HCT116 (cell line): ENCODE measurements at regions not wholly inside any gene's neighbourhood (a gene's known extent, or its start where the extent isn't known, plus 50 kb on each side); places are given as distances from the start of the nearest gene placed in this dataset.

ENCODE experiments used
- ATAC-seq: fragments of 200-7000 bp; cut with Tn5 transposase; 2 replicates; pipeline ENCODE4 v1.9.1; 2020; ENCODE audit warnings: mild to moderate bottlenecking, moderate library complexity
- BruUV-seq: library from RNA; stranded (reverse); fragments of 400-500 nt; replicated peaks from 2 replicates; lab custom pipeline; 2021; lab: Mats Ljungman, UMichigan
- CTCF ChIA-PET: fragments of 300-600 bp; sonication (Branson Sonifier 250); formaldehyde crosslinking; loops from one replicate; lab custom pipeline; 2021; ENCODE audit warnings: antibody characterized with exemption; lab: Charles Lee
- POLR2A ChIA-PET: fragments of 300-600, 350-600 bp; sonication (Branson Sonifier 250); formaldehyde crosslinking; loops from one replicate; lab custom pipeline; 2021; ENCODE audit warnings: antibody characterized with exemption; lab: Charles Lee
- RAD21 ChIA-PET, 2 experiments: fragments of 300-600 bp; sonication (Branson Sonifier 250); formaldehyde crosslinking; loops; one replicate each; lab custom pipeline; 2023; ENCODE audit warnings: low total read pairs in 2 of 2; ENCODE audit not compliant: uncharacterized antibody in 2 of 2, unreplicated experiment in 2 of 2, low non-redundant PET in 1 of 2; lab: Charles Lee
- DNase-seq: peaks from one replicate; pipeline ENCODE4 v3.0.0-alpha.2; 2010; ENCODE audit warnings: low read depth, low spot score
- H2AFZ ChIP-seq: fragments of 200-600 bp; shearing (Covaris generic), sonication (generic); 2 replicates; pipeline ENCODE4 v1.6.1; 2017; ENCODE audit warnings: low read depth, mixed run types, mixed read lengths, antibody characterized with exemption, low read length; ENCODE audit not compliant: poor library complexity, severe bottlenecking
- H3K27ac ChIP-seq: 2 replicates; pipeline ENCODE4 v1.5.1; 2012; ENCODE audit warnings: low read depth, low read length
- H3K27me3 ChIP-seq: fragments of 200-600 bp; sonication (generic); 2 replicates; pipeline ENCODE4 v1.6.1; 2016; ENCODE audit warnings: mixed run types, low read length, mixed read lengths; ENCODE audit not compliant: insufficient read depth
- H3K36me3 ChIP-seq, 2 experiments: fragments of 200-500 bp in 1 of 2; fragments of 200-600 bp in 1 of 2; sonication (Bioruptor generic) in 1 of 2; sonication (generic) in 1 of 2; 2 replicates each; pipeline versions ENCODE4 v1.5.1 to v1.6.1; 2014 to 2016; ENCODE audit warnings: low read length in 2 of 2, inconsistent platforms in 1 of 2, mixed read lengths in 1 of 2, mixed run types in 1 of 2; ENCODE audit not compliant: insufficient read depth in 2 of 2, control insufficient read depth in 1 of 2
- H3K4me1 ChIP-seq, 2 experiments: fragments of 200-600 bp in 1 of 2; sonication (generic) in 1 of 2; 2 replicates each; pipeline versions ENCODE4 v1.5.1 to v1.6.1; 2012 to 2017; ENCODE audit warnings: low read length in 2 of 2, inconsistent platforms in 1 of 2, mild to moderate bottlenecking in 1 of 2, mixed read lengths in 1 of 2, mixed run types in 1 of 2, moderate library complexity in 1 of 2; ENCODE audit not compliant: insufficient read depth in 2 of 2, control insufficient read depth in 1 of 2
- H3K4me2 ChIP-seq: fragments of 200-600 bp; sonication (generic); 2 replicates; pipeline ENCODE4 v1.6.1; 2017; ENCODE audit warnings: mixed run types, low read length, mixed read lengths
- H3K4me3 ChIP-seq, 2 experiments: fragments of 200-600 bp in 1 of 2; sonication (generic) in 1 of 2; replicated peaks in 1 of 2; 2 replicates each; pipeline ENCODE4 v1.5.1; 2011 to 2016; ENCODE audit warnings: low read length in 2 of 2, control low read depth in 1 of 2, low read depth in 1 of 2, mild to moderate bottlenecking in 1 of 2, mixed read lengths in 1 of 2, mixed run types in 1 of 2
- H3K79me2 ChIP-seq: fragments of 200-600 bp; sonication (generic); 2 replicates; pipeline ENCODE4 v1.6.1; 2017; ENCODE audit warnings: mild to moderate bottlenecking, mixed run types, low read length, moderate library complexity, mixed read lengths; ENCODE audit not compliant: insufficient read depth
- H3K9ac ChIP-seq: fragments of 200-600 bp; sonication (generic); 2 replicates; pipeline ENCODE4 v1.6.1; 2016; ENCODE audit warnings: low read length, mixed read lengths
- H3K9me2 ChIP-seq: fragments of 200-600 bp; sonication (generic), shearing (Covaris generic); 2 replicates; pipeline ENCODE4 v1.6.1; 2017; ENCODE audit warnings: mixed run types, mild to moderate bottlenecking, moderate library complexity; ENCODE audit not compliant: insufficient read depth
- H3K9me3 ChIP-seq, 2 experiments: fragments of 200-500 bp in 1 of 2; fragments of 200-600 bp in 1 of 2; sonication (Bioruptor generic) in 1 of 2; sonication (generic) in 1 of 2; 2 replicates each; pipeline ENCODE4 v1.6.1; 2014 to 2017; ENCODE audit warnings: low read length in 2 of 2, mixed read lengths in 2 of 2, inconsistent platforms in 1 of 2, low read depth in 1 of 2, mild to moderate bottlenecking in 1 of 2, mixed run types in 1 of 2, moderate library complexity in 1 of 2; ENCODE audit not compliant: control insufficient read depth in 1 of 2, insufficient read depth in 1 of 2
- H4K20me1 ChIP-seq: fragments of 200-600 bp; sonication (generic), shearing (Covaris generic); 2 replicates; pipeline ENCODE4 v1.6.1; 2017; ENCODE audit warnings: mixed run types, mild to moderate bottlenecking, moderate library complexity; ENCODE audit not compliant: insufficient read depth
- CEBPB ChIP-seq: IDR thresholded peaks from 2 replicates; pipeline ENCODE4 v1.6.1; 2012; ENCODE audit warnings: low read depth
- EGR1 ChIP-seq: IDR thresholded peaks from 2 replicates; pipeline ENCODE4 v1.6.1; 2012; ENCODE audit warnings: low read depth
- EZH2 ChIP-seq: fragments of 200-600 bp; sonication (generic); IDR thresholded peaks from 2 replicates; pipeline ENCODE4 v1.6.1; 2017; ENCODE audit warnings: antibody characterized with exemption, mixed run types
- EZH2phosphoT487 ChIP-seq: fragments of 200-600 bp; IDR thresholded peaks from 2 replicates; pipeline ENCODE4 v1.6.1; 2018; ENCODE audit warnings: antibody characterized with exemption, borderline replicate concordance
- FOSL1 ChIP-seq: IDR thresholded peaks from 2 replicates; pipeline ENCODE4 v1.6.1; 2012; ENCODE audit warnings: low read depth
- POLR2A ChIP-seq: IDR thresholded peaks from 2 replicates; pipeline ENCODE4 v1.7.0; 2011; ENCODE audit warnings: borderline replicate concordance; ENCODE audit not compliant: insufficient read depth, insufficient read length; ENCODE audit errors: extremely low read depth
- POLR2AphosphoS5 ChIP-seq: IDR thresholded peaks from 2 replicates; pipeline ENCODE4 v1.6.1; 2011; ENCODE audit warnings: mild to moderate bottlenecking, low read depth, low read length, moderate library complexity
- RAD21 ChIP-seq: IDR thresholded peaks from 2 replicates; pipeline ENCODE4 v1.6.1; 2012; ENCODE audit warnings: low read depth, mild to moderate bottlenecking
- SIN3A ChIP-seq: IDR thresholded peaks from 2 replicates; pipeline ENCODE4 v1.6.1; 2012; ENCODE audit warnings: low read depth
- SP1 ChIP-seq: IDR thresholded peaks from 2 replicates; pipeline ENCODE4 v1.6.1; 2012; ENCODE audit warnings: low read depth
- SRF ChIP-seq: IDR thresholded peaks from 2 replicates; pipeline ENCODE4 v1.6.1; 2012; ENCODE audit warnings: low read depth
- TCF7L2 ChIP-seq: IDR thresholded peaks from 2 replicates; pipeline ENCODE4 v1.7.0; 2011; ENCODE audit warnings: borderline replicate concordance, inconsistent platforms; ENCODE audit not compliant: insufficient read depth, insufficient read length; ENCODE audit errors: extremely low read depth
- ZFX ChIP-seq: fragments of 450-650 bp; IDR thresholded peaks from 2 replicates; pipeline ENCODE4 v1.6.1; 2017
- intact Hi-C: fragments of 100-400 bp; cut with micrococcal nuclease; formaldehyde crosslinking; loops from 2 replicates; pipeline ENCODE4 v1.10.0; 2022
- TF ChIP-seq, protein P1 (sequence below), 3 experiments: fragments of 200-600 bp in 1 of 3; sonication (generic) in 1 of 3; IDR thresholded peaks in 2 of 3; conservative IDR thresholded peaks in 1 of 3; 2 replicates each; pipeline ENCODE4 v1.5.1; 2012 to 2017; ENCODE audit warnings: low read depth in 2 of 3, low read length in 2 of 3, antibody characterized with exemption in 1 of 3, borderline replicate concordance in 1 of 3, control low read depth in 1 of 3, mild to moderate bottlenecking in 1 of 3, mixed read lengths in 1 of 3, mixed run types in 1 of 3, moderate library complexity in 1 of 3; ENCODE audit not compliant: insufficient read depth in 1 of 3
- TF ChIP-seq, protein P2 (sequence below): IDR thresholded peaks from 2 replicates; pipeline ENCODE4 v1.6.1; 2012
- TF ChIP-seq, protein P3 (sequence below): IDR thresholded peaks from 2 replicates; pipeline ENCODE4 v1.6.1; 2012
- TF ChIP-seq, protein P4 (sequence below): IDR thresholded peaks from 2 replicates; pipeline ENCODE4 v1.6.1; 2011; ENCODE audit warnings: mild to moderate bottlenecking, low read length, moderate library complexity; ENCODE audit not compliant: insufficient replicate concordance; ENCODE audit errors: extremely low read depth

DNA sequence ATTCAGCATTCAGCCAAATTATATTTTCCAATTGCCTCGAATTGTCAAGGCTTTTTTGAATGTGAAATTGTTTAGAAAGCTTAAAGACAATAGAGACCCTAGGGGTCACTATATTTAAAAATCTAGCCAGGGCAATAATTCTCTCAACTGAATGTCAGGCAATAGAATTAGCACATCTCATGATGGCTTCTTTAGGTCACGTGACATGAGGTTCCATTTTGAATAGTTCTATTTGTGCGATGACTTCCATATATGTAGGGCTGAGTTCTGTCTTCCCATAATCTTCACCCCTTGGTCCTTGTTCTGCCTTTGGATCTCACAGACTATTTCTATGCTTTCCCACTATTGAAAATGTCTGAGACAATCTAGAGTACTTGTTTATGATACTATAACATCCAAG, 527.7 kb upstream of the KIRREL3 start (continued):
- TF ChIP-seq, protein P1, sequence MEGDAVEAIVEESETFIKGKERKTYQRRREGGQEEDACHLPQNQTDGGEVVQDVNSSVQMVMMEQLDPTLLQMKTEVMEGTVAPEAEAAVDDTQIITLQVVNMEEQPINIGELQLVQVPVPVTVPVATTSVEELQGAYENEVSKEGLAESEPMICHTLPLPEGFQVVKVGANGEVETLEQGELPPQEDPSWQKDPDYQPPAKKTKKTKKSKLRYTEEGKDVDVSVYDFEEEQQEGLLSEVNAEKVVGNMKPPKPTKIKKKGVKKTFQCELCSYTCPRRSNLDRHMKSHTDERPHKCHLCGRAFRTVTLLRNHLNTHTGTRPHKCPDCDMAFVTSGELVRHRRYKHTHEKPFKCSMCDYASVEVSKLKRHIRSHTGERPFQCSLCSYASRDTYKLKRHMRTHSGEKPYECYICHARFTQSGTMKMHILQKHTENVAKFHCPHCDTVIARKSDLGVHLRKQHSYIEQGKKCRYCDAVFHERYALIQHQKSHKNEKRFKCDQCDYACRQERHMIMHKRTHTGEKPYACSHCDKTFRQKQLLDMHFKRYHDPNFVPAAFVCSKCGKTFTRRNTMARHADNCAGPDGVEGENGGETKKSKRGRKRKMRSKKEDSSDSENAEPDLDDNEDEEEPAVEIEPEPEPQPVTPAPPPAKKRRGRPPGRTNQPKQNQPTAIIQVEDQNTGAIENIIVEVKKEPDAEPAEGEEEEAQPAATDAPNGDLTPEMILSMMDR (IDR thresholded peaks at IDR 0.05 in 2 of 3, conservative IDR thresholded peaks at IDR 0.05 in 1 of 3; ENCODE audit: borderline replicate concordance in 1 of 3, insufficient read depth in 1 of 3, low read depth in 2 of 3, low read length in 2 of 3), result no peak
- no peak for TF ChIP-seq POLR2A
- TF ChIP-seq ZFX, result no peak
- TF ChIP-seq POLR2AphosphoS5, result no peak
- TF ChIP-seq EGR1, result no peak
- TF ChIP-seq SRF, result no peak
- TF ChIP-seq, protein P2, sequence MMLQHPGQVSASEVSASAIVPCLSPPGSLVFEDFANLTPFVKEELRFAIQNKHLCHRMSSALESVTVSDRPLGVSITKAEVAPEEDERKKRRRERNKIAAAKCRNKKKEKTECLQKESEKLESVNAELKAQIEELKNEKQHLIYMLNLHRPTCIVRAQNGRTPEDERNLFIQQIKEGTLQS, result no peak
- TF ChIP-seq CEBPB, result no peak

DNA sequence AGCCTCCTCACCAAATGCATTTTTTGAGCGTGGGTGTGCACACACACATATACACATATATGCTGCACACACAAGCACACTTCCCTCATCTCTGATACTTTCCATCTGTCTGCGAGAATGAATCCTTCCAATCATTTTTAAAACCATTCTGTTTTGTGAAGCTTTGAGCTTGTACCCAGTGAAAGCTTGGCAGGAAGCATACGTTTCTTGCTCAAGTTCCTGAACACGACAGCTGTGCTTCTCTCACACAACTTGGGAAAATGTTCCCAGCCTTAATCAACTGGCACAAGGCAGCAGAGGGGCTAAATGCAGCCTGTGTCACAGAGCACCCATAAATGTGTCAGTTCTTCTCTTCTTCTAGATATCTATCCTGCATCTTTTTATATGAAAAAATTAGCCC, 524.0 kb upstream of the KIRREL3 start:
- H3K9ac ChIP-seq, result no peak overlapping the region
- ChIA-PET POLR2A (no interaction called here), CTCF (no interaction called here), RAD21 (no interaction called here)
- no peak for ATAC-seq
- H3K4me3 ChIP-seq, result no peak overlapping the region
- no peaks in the 10 kb centered on the region for H3K27me3 ChIP-seq
- no peak overlapping the region for H3K4me2 ChIP-seq
- H3K4me1 ChIP-seq, result no peaks in the 10 kb centered on the region
- peaks cover 13 to 22% of the 10 kb centered on the region in 2 experiments; a peak in 3 of 4 replicates for H3K9me3 ChIP-seq
- H3K79me2 ChIP-seq, result no peaks in the 10 kb centered on the region
- H3K27ac ChIP-seq, result no peak overlapping the region
- DNase-seq, result no peak
- no peaks in the 10 kb centered on the region for H3K9me2 ChIP-seq
- BruUV-seq, result no TSS peak
- H3K36me3 ChIP-seq, result no peaks in the 10 kb centered on the region
- TF ChIP-seq ZFX, result no peak
- TF ChIP-seq, protein P3, sequence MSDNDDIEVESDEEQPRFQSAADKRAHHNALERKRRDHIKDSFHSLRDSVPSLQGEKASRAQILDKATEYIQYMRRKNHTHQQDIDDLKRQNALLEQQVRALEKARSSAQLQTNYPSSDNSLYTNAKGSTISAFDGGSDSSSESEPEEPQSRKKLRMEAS, result no peak
- TF ChIP-seq, protein P4, sequence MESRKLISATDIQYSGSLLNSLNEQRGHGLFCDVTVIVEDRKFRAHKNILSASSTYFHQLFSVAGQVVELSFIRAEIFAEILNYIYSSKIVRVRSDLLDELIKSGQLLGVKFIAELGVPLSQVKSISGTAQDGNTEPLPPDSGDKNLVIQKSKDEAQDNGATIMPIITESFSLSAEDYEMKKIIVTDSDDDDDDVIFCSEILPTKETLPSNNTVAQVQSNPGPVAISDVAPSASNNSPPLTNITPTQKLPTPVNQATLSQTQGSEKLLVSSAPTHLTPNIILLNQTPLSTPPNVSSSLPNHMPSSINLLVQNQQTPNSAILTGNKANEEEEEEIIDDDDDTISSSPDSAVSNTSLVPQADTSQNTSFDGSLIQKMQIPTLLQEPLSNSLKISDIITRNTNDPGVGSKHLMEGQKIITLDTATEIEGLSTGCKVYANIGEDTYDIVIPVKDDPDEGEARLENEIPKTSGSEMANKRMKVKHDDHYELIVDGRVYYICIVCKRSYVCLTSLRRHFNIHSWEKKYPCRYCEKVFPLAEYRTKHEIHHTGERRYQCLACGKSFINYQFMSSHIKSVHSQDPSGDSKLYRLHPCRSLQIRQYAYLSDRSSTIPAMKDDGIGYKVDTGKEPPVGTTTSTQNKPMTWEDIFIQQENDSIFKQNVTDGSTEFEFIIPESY, result no peak
- TF ChIP-seq SIN3A, result no peak
- no peak for TF ChIP-seq TCF7L2
- TF ChIP-seq POLR2A, result no peak
- TF ChIP-seq RAD21, result no peak
- no peak for TF ChIP-seq FOSL1
- no peak for TF ChIP-seq EGR1
- TF ChIP-seq, protein P1 (IDR thresholded peaks at IDR 0.05 in 2 of 3, conservative IDR thresholded peaks at IDR 0.05 in 1 of 3; ENCODE audit: borderline replicate concordance in 1 of 3, insufficient read depth in 1 of 3, low read depth in 2 of 3, low read length in 2 of 3), result no peak
- no peak for TF ChIP-seq EZH2phosphoT487
- no peak for TF ChIP-seq EZH2
- TF ChIP-seq SP1, result no peak
- TF ChIP-seq, protein P2, result no peak
- TF ChIP-seq SRF, result no peak
- H2AFZ ChIP-seq, result no peak overlapping the region
- H4K20me1 ChIP-seq, result no peaks in the 10 kb centered on the region
- intact Hi-C loops, result no loop called here
